Chondrocyte (in vitro differentiated cells): ENCODE measurements at regions not wholly inside any gene's neighbourhood (a gene's known extent, or its start where the extent isn't known, plus 50 kb on each side); places are given as distances from the start of the nearest gene placed in this dataset.
A peak's percentile ranks its signal among the peaks of the same experiment; 100 is the strongest.

Experiments used
- DNase-seq: peaks from one replicate; pipeline ENCODE4 v3.0.0; 2021; ENCODE audit warnings: mixed read lengths, low spot score
- H3K27ac Mint-ChIP-seq: one replicate; pipeline ENCODE4 v1.8.0; 2021; ENCODE audit warnings: mild to moderate bottlenecking, moderate library complexity, mixed read lengths; ENCODE audit not compliant: unreplicated experiment
- H3K27me3 Mint-ChIP-seq: 2 replicates; pipeline ENCODE4 v1.8.0; 2021; ENCODE audit warnings: low read depth, mixed read lengths
- H3K36me3 Mint-ChIP-seq: 2 replicates; pipeline ENCODE4 v1.8.0; 2021; ENCODE audit warnings: low read depth, mixed read lengths
- H3K4me1 Mint-ChIP-seq: 2 replicates; pipeline ENCODE4 v1.8.0; 2021; ENCODE audit warnings: low read depth, mild to moderate bottlenecking, mixed read lengths
- H3K4me3 Mint-ChIP-seq: one replicate; pipeline ENCODE4 v1.8.0; 2021; ENCODE audit warnings: mild to moderate bottlenecking, moderate library complexity, mixed read lengths; ENCODE audit not compliant: unreplicated experiment
- H3K9me3 Mint-ChIP-seq: 2 replicates; pipeline ENCODE4 v1.8.0; 2021; ENCODE audit warnings: low read depth, mixed read lengths
- TF ChIP-seq, protein P1 (sequence below): fragments of 200-600 bp; sonication (generic); IDR thresholded peaks from 2 replicates; pipeline ENCODE4 v1.5.0; 2021; ENCODE audit warnings: antibody characterized with exemption, mild to moderate bottlenecking, moderate library complexity

DNA sequence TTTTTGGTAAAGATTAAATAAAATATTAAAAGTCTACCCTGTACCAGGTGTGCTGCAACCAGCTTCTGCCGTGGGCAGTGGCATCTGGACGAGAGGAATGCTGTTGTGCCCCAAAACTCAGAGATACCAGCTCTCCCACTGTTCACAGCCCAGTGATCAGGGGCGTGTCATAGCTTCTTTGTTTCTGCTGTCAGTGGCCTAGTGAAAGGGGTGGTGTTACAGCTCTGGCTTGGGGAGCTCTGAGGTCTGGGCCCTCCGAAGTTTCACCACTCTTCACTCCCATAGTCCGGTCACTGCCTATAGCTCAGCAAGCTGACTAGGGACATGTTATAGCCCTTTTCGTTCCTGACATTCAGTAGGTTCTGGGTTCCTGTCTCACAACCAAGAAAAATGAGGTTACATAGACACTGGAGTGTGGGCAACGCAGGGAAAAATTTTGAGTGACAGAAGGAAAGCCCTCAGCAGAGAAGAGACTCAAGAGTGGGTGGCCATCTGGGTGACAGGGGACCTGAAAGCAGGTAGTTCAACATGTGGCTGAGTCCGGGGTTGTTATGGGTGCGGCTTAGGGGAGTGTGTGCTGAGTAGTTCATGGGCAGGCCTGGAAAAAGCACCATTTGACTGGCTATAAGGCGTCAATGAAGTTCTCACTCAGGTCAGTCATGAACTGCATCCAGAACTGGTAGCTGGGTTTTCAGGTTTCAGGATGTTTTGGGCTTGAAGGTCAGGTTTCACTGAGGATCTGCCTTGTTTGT, 1184.4 kb upstream of the PABPC4L start:
- TF ChIP-seq, protein P1, sequence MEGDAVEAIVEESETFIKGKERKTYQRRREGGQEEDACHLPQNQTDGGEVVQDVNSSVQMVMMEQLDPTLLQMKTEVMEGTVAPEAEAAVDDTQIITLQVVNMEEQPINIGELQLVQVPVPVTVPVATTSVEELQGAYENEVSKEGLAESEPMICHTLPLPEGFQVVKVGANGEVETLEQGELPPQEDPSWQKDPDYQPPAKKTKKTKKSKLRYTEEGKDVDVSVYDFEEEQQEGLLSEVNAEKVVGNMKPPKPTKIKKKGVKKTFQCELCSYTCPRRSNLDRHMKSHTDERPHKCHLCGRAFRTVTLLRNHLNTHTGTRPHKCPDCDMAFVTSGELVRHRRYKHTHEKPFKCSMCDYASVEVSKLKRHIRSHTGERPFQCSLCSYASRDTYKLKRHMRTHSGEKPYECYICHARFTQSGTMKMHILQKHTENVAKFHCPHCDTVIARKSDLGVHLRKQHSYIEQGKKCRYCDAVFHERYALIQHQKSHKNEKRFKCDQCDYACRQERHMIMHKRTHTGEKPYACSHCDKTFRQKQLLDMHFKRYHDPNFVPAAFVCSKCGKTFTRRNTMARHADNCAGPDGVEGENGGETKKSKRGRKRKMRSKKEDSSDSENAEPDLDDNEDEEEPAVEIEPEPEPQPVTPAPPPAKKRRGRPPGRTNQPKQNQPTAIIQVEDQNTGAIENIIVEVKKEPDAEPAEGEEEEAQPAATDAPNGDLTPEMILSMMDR: no peak
- Mint-ChIP-seq H3K27ac (no peak overlapping the region), H3K4me1 (no peaks in the 10 kb centered on the region)

DNA sequence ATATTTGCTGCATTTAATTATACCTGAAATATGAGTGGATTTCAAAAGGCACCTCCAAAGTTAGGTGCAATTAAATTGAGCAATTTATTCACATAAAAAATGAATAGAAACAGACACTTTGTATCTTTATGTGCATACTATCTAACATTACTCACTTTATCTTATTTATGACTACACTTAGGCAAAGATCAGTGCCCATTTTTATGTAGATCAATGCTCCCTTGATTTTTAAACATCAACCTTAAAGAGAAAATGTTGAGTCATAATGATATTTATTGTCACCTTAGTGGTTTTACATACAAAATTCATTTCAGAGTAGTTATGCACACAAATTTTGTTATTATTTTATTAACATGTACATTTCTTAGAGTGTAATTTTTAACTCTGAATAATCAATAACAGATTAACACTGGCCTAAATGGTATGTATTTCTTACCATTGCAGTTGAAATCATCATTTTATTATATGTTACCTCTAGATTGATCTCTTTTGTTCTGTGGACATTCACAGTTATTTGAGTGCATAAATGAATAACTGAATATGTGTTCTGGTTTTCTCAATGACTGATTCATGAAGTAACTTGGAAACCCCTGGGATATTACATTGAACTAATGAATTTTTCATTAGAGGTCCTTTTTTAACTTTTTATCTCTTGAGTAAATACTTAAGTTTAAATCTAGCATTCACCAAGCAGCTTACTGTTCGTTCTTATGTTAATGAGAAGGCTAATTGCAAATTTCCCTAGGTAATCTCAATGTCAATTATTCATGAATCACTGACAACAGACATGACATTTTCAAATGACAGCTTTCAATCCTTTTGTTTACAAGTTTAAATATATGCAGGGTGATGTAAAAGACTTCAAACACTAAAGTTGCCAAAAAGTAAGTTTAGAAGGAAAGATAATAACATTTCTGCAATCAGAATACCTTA, 1182.0 kb upstream of the PABPC4L start:
- Mint-ChIP-seq H3K27me3 (no peaks in the 10 kb centered on the region), H3K27ac (no peak overlapping the region), H3K9me3 (peaks cover 18% of the 10 kb centered on the region), H3K4me1 (no peaks in the 10 kb centered on the region), H3K36me3 (peaks cover 5% of the 10 kb centered on the region), H3K4me3 (no peak overlapping the region)
- TF ChIP-seq, protein P1: no peak
- DNase-seq: no peak

More for the DNA sequence above, 1184.4 kb upstream of the PABPC4L start:
- Mint-ChIP-seq H3K9me3 (peaks cover 6% of the 10 kb centered on the region), H3K4me3 (no peak overlapping the region), H3K36me3 (no peaks in the 10 kb centered on the region), H3K27me3 (no peaks in the 10 kb centered on the region)
- DNase-seq: no peak

DNA sequence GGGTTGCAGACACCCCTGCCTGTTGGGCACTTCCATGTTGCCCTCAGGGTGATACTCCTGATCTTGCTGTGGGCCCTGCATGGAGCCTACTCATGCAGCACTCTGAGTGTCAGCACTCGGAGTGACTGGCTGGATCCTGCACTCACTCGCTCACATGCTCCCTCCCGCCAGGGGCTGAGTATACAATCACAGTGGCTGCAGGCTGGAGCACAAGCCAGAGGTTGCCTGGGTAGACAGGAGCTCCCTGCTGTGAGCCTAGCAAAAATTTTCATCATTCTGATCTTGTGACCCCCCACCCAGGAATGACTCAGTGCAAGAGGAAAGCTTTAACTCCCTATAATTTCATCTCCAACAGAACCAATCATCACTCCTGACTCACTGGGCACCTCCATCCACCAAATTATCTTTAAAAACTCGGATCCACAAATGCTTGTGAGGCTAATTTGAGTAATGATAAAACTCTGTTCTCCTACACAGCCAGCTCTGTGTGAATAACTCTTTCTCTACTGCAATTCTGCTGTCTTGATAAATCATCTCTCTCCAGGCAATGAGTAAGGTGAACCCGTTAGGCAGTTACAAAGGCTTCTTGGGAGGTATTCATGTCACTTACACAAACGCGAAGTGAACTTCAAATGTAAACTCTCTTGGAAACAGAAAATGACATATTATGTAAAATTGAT, 1180.8 kb upstream of the PABPC4L start:
- Mint-ChIP-seq H3K27me3 (no peaks in the 10 kb centered on the region), H3K36me3 (peaks cover 14% of the 10 kb centered on the region)

DNA sequence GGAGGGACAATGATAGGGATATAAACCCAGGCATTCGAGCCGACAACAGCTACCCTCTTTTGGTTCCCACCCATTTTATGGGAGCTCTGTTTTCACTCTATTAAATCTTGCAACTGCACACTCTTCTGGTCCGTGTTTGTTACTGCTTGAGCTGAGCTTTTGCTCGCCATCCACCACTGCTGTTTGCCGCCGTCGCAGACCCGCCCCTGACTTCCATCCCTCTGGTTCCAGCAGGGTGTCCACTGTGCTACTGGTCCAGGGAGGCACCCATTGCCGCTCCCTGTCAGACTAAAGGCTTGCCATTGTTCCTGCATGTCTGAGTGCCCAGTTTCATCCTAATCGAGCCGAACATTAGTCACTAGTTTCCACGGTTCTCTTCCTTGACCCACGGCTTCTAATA, 1170.5 kb upstream of the PABPC4L start:
- H3K9me3 Mint-ChIP-seq: peaks cover 16% of the 10 kb centered on the region
- DNase-seq: no peak
- peaks cover 2% of the 10 kb centered on the region for H3K36me3 Mint-ChIP-seq
- H3K27me3 Mint-ChIP-seq: no peaks in the 10 kb centered on the region
- no peak overlapping the region for H3K27ac Mint-ChIP-seq
- H3K4me1 Mint-ChIP-seq: peaks cover 4% of the 10 kb centered on the region
- H3K4me3 Mint-ChIP-seq: no peak overlapping the region
- TF ChIP-seq, protein P1: no peak

More for the DNA sequence above, 1180.8 kb upstream of the PABPC4L start:
- Mint-ChIP-seq H3K4me3 (no peak overlapping the region), H3K27ac (no peak overlapping the region), H3K4me1 (no peaks in the 10 kb centered on the region), H3K9me3 (peaks cover 29% of the 10 kb centered on the region)
- TF ChIP-seq, protein P1: no peak
- no peak for DNase-seq

DNA sequence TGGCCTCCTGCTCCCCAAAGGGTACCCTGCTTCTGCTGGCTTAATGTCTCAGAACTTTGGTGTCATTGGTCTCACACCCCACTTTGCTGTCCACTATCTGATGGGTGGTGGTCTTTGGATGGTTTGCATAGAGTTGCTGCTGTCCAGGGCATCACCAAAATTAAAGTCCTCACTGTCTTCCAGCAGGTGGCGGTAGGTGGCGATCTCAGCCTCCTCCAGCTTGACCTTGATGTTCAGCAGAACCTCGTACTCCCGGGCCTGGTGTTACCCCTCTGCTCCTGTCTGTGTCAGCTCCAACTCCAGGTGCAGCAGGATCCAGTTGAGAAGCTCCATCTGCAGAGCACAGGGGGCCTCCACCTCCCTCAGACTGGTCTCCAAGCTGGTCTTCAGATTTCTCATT, 1169.5 kb upstream of the PABPC4L start:
- Mint-ChIP-seq H3K4me1 (peaks cover 4% of the 10 kb centered on the region), H3K27me3 (no peaks in the 10 kb centered on the region), H3K36me3 (peaks cover under 1% of the 10 kb centered on the region), H3K27ac (no peak overlapping the region), H3K4me3 (no peak overlapping the region), H3K9me3 (peaks cover 14% of the 10 kb centered on the region)
- no peak for DNase-seq
- TF ChIP-seq, protein P1: peak; percentile 37
